Pancreas (tissue), 10 donors: ENCODE measurements at regions not wholly inside any gene's neighbourhood (a gene's known extent, or its start where the extent isn't known, plus 50 kb on each side); places are given as distances from the start of the nearest gene placed in this dataset.

Experiments
- ATAC-seq, 4 donors: fragments of 200-7000 bp; cut with Tn5 transposase; one replicate each; pipeline versions ENCODE4 v1.8.0 to v1.9.1; 2020; ENCODE audit warnings: mild to moderate bottlenecking in 4 of 4, moderate library complexity in 4 of 4
- DNase-seq, 6 donors: peaks; one replicate each; pipeline ENCODE4 v3.0.0-alpha.2; 2020
- FAIRE-seq: peaks from 2 replicates; lab custom pipeline; 2012; peaks lifted over from hg19 to GRCh38; lab: Jason Lieb, UNC
- H3K27ac ChIP-seq, 4 donors: fragments of 200-600 bp; sonication (generic); 1 replicate in 3 of 4; 2 replicates in 1 of 4; pipeline versions ENCODE4 v1.5.0 to v1.8.0; 2020
- H3K27me3 ChIP-seq, 4 donors: fragments of 200-600 bp; one replicate each; pipeline ENCODE4 v1.8.0; 2021
- H3K36me3 ChIP-seq, 3 donors: fragments of 200-600 bp; sonication (generic) in 1 of 3; one replicate each; pipeline versions ENCODE4 v1.5.0 to v1.8.0; 2020 to 2021
- H3K4me1 ChIP-seq, 3 donors: fragments of 200-600 bp; one replicate each; pipeline ENCODE4 v1.8.0; 2021
- H3K4me3 ChIP-seq, 4 donors: fragments of 200-600 bp; sonication (generic) in 2 of 4; one replicate each; pipeline versions ENCODE4 v1.5.0 to v1.8.0; 2020 to 2021
- H3K9me3 ChIP-seq, 4 donors: fragments of 200-600 bp; one replicate each; pipeline ENCODE4 v1.8.0; 2021
- CTCF ChIP-seq, 4 donors: fragments of 200-600 bp; sonication (generic) in 3 of 4; IDR thresholded peaks; one replicate each; pipeline versions ENCODE4 v1.5.0 to v1.8.0; 2021; ENCODE audit warnings: antibody characterized with exemption in 4 of 4
- WGBS, 2 donors: extraction: QIAGEN DNeasy Blood & Tissue Kit; methylation state at CpG; one replicate each; pipeline ENCODE4 v1.1.7; 2013; 5-methylcytosine and 5-hydroxymethylcytosine counted together
- intact Hi-C, 3 donors: fragments of 100-400 bp; cut with DNase I; formaldehyde crosslinking; loops; one replicate each; pipeline versions ENCODE4 v1.11.1 to v1.14.2; 2022
- donor health status: healthy with polysubstance abuse.
- donor health status: DM: no; HTN: no; CAD: no; lungs with moderate emphysema.
- donor health status: DM: no; HTN: no; CAD: no.
- donor health status: control.
- donor health status: control.
- donor health status: Bipolar disorder and iron deficiency.
- donor health status: DM: yes; HTN: yes; CAD: no.
- donor health status: DM: no; HTN: no; CAD: no.
- donor health status: DM: no; HTN: no; CAD: no.
- donor health status: DM: yes; HTN: yes; CAD: no.

DNA sequence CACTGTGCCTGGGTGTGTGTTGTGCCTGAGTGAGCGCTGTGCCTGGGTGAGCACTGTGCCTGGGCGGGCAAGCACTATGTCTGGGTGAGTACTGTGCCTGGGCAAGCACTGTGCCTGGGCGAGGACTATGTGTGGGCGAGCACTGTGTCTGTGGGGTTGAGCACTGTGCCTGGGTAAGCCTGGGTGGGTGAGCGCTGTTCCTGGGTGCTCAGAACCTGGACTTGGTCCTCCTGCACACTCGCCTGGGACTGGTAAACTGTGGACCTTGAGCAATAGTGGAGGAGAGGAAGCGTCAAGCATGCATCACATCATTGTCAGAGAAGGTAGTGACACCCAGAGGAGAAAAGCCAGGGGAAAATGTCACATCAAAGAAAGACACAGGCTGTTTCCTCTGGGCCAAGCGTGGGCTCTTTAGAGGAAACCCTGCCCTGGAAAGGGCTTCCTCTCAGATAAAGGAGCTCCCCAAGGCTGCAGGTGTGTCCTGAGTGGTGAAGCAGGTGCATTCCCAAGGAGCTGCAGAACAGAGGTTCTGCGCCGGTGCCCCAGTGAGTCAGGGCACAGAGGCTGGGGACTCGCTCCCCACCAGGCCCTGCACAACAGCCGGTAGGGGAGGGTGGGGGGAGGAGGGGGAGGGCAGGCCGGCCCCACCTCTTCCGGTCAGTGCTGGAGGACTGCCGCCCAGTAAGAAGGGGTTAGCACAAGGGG is 141.2 kb downstream of the TEX29 start:
- Histone ChIP-seq H3K27ac (no peak overlapping the region), H3K4me1 (no peaks in the 10 kb centered on the region), H3K27me3 (peaks cover 0 to 8% (median 0%) of the 10 kb centered on the region in 4 donors), H3K9me3 (no peaks in the 10 kb centered on the region), H3K36me3 (no peaks in the 10 kb centered on the region), H3K4me3 (no peak overlapping the region)
- ATAC-seq (no peak), FAIRE-seq (no peak), DNase-seq (peak in 1 of 6 donors; percentile 3)
- 51 to 55% methylated on average over 15 of the region's 15 CpGs for WGBS, 2 donors
- intact Hi-C loops: no loop called here
- no peak for TF ChIP-seq CTCF (IDR thresholded peaks at IDR 0.05)

GRCh38 chr13:111462221-111462764 is 141.9 kb downstream of the TEX29 start:
- no peaks in the 10 kb centered on the region for H3K9me3 ChIP-seq
- no peak for TF ChIP-seq CTCF (IDR thresholded peaks at IDR 0.05)
- no peaks in the 10 kb centered on the region for H3K4me1 ChIP-seq
- WGBS, 2 donors: 60 to 72% methylated on average over 14 of the region's 14 CpGs
- no peak for DNase-seq
- H3K4me3 ChIP-seq: no peak overlapping the region
- no peak for FAIRE-seq
- intact Hi-C loops: no loop called here
- H3K36me3 ChIP-seq: no peaks in the 10 kb centered on the region
- H3K27me3 ChIP-seq: peaks cover 0 to 8% (median 0%) of the 10 kb centered on the region in 4 donors
- no peak overlapping the region for H3K27ac ChIP-seq
- ATAC-seq: no peak

GRCh38 chr13:111462944-111463343 is 142.5 kb downstream of the TEX29 start:
- FAIRE-seq (no peak), ATAC-seq (no peak), DNase-seq (no peak)
- H3K9me3 ChIP-seq: no peaks in the 10 kb centered on the region
- H3K4me3 ChIP-seq: no peak overlapping the region
- peaks cover 0 to 8% (median 0%) of the 10 kb centered on the region in 4 donors for H3K27me3 ChIP-seq
- H3K27ac ChIP-seq: no peak overlapping the region
- no peaks in the 10 kb centered on the region for H3K36me3 ChIP-seq
- WGBS, 2 donors: 54 to 67% methylated on average over 6 of the region's 6 CpGs
- H3K4me1 ChIP-seq: no peaks in the 10 kb centered on the region
- TF ChIP-seq CTCF (IDR thresholded peaks at IDR 0.05): no peak
- intact Hi-C loops: no loop called here

DNA sequence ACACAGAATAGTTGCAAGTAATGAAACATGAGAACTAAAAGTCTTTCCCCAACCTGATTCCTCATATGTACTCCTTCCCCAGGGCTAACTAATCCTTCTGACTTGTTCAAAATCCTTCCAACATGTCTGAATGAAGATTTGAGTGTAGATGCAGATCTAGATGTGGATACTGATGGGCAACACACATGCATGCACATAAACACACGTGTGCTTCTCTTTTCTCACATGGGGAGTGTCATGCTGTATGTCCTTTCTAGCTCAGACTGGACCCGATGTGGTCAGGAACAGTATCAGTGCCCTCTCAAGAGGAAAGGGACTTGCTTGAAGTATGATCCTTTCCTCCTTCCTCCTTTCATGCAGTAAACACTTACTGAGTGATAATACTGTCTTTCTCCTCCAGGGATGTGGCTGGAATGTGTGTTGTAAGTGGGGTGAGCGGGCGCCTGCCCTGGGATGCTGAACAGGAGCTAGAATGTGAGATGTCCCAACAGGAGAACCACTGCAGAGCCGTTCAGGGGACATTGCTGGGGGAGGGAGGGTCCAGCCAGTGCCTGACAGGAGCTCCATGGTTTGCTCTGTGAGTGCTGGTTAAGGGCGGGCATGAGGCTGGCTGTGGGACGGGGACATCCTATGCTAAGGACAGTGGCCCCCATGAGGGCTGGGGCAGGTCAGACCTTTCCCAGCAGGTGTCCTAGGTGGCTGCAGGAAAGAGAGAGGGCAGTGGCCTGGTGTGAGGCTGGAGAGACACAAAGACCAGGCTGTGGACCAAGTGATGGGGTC is 146.9 kb downstream of the TEX29 start:
- peaks cover 0 to 8% (median 0%) of the 10 kb centered on the region in 4 donors for H3K27me3 ChIP-seq
- H3K4me3 ChIP-seq: no peak overlapping the region
- intact Hi-C loops: no loop called here
- no peaks in the 10 kb centered on the region for H3K36me3 ChIP-seq
- FAIRE-seq (no peak), ATAC-seq (no peak), DNase-seq (no peak)
- TF ChIP-seq CTCF (IDR thresholded peaks at IDR 0.05): no peak
- WGBS, 2 donors: 64 to 71% methylated on average over 7 of the region's 7 CpGs
- no peaks in the 10 kb centered on the region for H3K9me3 ChIP-seq
- H3K27ac ChIP-seq: no peak overlapping the region
- no peaks in the 10 kb centered on the region for H3K4me1 ChIP-seq
